ENCODE measurements at regions not wholly inside any gene's neighbourhood (a gene's known extent, or its start where the extent isn't known, plus 50 kb on each side); places are given as distances from the start of the nearest gene placed in this dataset.
"Not testable (repeated sequence)": the region's sequence is repeated elsewhere in the genome, so short reads cannot be mapped to it uniquely, and the experiment has no call there.

GRCh38 chr4:67394879-67395278 lies 150.4 kb downstream of the CENPC start:
- intact Hi-C loops (cut with micrococcal nuclease): no loop called here
- Mint-ChIP-seq H3K27me3 (no peaks in the 10 kb centered on the region), H3K4me3 (no peak overlapping the region), H3K9me3 (no peaks in the 10 kb centered on the region), H3K36me3 (ENCODE audit: low read depth) (no peaks in the 10 kb centered on the region), H3K27ac (no peak overlapping the region), H3K4me1 (ENCODE audit: low read depth) (no peaks in the 10 kb centered on the region)
- CTCF ChIA-PET: interaction anchor here (0.8 to 0.9 kb wide), 2 partner anchors 19 to 55 kb away, joined by 3 read pairs; no protein-coding TSS in a partner anchor
- ATAC-seq (no peak), DNase-seq (no peak)
- no peak for TF ChIP-seq CTCF (IDR thresholded peaks at IDR 0.05)
- POLR2A ChIA-PET: no interaction called here

DNA sequence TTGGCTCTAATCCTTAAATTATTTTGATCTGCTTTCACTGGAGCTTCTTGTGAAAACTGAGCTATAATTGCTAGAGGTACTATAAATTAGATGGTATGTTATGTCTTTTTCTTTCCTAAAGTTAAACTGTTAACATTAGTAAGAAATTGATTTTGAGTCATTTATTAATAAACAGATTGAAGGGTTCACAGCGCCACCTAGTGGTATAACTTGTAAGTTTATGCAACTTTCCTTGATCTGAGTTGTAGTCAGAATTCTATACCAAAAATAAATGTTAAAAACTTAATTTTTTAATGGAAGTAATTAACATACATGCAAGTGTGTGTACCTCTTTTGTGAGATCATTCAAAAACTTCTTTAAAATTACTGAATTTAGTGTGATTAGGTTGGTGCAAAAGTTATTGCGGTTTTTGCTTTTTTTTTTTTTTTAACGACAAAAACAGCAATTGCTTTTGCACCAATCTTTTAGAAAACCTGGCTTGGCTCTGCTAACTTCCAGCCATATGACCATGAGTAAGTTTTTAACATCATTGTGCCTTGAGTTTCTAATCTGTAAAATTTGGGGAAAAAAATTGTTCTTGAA lies 151.5 kb downstream of the CENPC start:
- no peaks in the 10 kb centered on the region for H3K36me3 Mint-ChIP-seq (ENCODE audit: low read depth)
- ATAC-seq (no peak), DNase-seq (peak; percentile 29)
- no peaks in the 10 kb centered on the region for H3K4me1 Mint-ChIP-seq (ENCODE audit: low read depth)
- POLR2A ChIA-PET: no interaction called here
- CTCF ChIA-PET: interaction anchor here (0.7 to 1.8 kb wide), 11 partner anchors 8 to 133 kb away, joined by 3 to 6 read pairs (median 3); no protein-coding TSS in a partner anchor
- intact Hi-C loops (cut with micrococcal nuclease): no loop called here
- H3K27me3 Mint-ChIP-seq: no peaks in the 10 kb centered on the region
- no peak overlapping the region for H3K27ac Mint-ChIP-seq
- H3K4me3 Mint-ChIP-seq: no peak overlapping the region
- H3K9me3 Mint-ChIP-seq: no peaks in the 10 kb centered on the region
- peak; percentile 84 for TF ChIP-seq CTCF (IDR thresholded peaks at IDR 0.05)

DNA sequence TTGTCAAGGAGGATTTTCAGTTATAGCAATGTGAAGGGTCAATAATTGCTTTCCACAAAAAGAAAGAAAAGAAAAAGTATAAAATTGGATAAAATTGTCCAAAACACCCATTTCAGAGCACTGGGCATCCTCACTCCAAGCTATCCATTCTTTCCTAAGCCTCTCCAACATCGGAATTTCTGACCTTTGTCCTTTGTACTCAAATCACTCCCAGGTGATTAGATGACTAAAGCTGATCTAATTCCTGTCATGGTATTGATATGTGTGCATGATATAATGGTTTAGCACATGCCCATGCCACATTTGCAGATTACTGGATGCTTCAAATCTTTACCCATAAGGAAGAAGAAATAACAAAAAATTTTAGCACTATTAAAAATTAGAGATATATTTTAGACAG lies 152.3 kb downstream of the CENPC start:
- Mint-ChIP-seq H3K36me3 (ENCODE audit: low read depth) (no peaks in the 10 kb centered on the region), H3K9me3 (no peaks in the 10 kb centered on the region), H3K27me3 (no peaks in the 10 kb centered on the region), H3K27ac (no peak overlapping the region), H3K4me3 (no peak overlapping the region), H3K4me1 (ENCODE audit: low read depth) (no peaks in the 10 kb centered on the region)
- ATAC-seq (no peak), DNase-seq (no peak)
- ChIA-PET POLR2A (no interaction called here), CTCF (interaction anchor here (0.7 to 1.8 kb wide), 12 partner anchors 9 to 133 kb away, joined by 3 to 6 read pairs (median 3); no protein-coding TSS in a partner anchor)
- intact Hi-C loops (cut with micrococcal nuclease): no loop called here
- TF ChIP-seq CTCF (IDR thresholded peaks at IDR 0.05): no peak

GRCh38 chr4:67381406-67381804 lies 163.9 kb downstream of the CENPC start:
- POLR2A ChIA-PET; H3K36me3 Mint-ChIP-seq (ENCODE audit: low read depth); H3K4me3 Mint-ChIP-seq; DNase-seq; intact Hi-C loops (cut with micrococcal nuclease); H3K27ac Mint-ChIP-seq; H3K27me3 Mint-ChIP-seq; H3K9me3 Mint-ChIP-seq; H3K4me1 Mint-ChIP-seq (ENCODE audit: low read depth); ATAC-seq; CTCF ChIA-PET: not testable (repeated sequence)

DNA sequence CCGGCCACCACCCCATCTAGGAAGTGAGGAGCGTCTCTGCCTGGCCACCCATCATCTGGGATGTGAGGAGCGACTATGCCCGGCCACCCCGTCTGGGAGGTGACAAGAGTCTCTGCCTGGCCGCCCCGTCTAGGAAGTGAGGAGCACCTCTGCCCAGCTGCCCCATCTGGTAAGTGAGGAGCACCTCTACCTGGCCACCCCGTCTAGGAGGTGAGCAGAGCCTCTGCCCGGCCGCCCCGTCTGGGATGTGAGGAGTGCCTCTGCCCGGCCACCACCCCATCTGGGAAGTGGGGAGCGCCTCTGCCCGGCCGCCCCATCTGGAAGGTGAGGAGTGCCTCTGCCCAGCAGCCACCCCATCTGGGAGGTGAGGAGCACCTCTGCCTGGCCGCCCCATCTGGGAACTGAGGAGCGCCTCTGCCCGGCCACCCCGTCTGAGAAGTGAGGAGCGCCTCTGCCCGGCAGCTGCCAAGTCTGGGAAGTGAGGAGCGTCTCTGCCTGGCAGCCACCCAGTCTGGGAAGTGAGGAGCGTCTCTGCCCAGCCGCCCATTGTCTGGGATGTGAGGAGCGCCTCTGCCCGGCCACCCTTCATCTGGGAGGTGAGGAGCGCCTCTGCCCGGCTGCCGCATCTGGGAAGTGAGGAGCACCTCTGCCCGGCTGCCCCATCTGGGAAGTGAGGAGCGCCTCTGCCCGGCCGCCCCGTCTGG lies 164.4 kb downstream of the CENPC start:
- ATAC-seq; intact Hi-C loops (cut with micrococcal nuclease); H3K27me3 Mint-ChIP-seq; H3K27ac Mint-ChIP-seq; DNase-seq; H3K4me1 Mint-ChIP-seq (ENCODE audit: low read depth); CTCF ChIA-PET; POLR2A ChIA-PET; H3K4me3 Mint-ChIP-seq; H3K9me3 Mint-ChIP-seq; H3K36me3 Mint-ChIP-seq (ENCODE audit: low read depth): not testable (repeated sequence)

DNA sequence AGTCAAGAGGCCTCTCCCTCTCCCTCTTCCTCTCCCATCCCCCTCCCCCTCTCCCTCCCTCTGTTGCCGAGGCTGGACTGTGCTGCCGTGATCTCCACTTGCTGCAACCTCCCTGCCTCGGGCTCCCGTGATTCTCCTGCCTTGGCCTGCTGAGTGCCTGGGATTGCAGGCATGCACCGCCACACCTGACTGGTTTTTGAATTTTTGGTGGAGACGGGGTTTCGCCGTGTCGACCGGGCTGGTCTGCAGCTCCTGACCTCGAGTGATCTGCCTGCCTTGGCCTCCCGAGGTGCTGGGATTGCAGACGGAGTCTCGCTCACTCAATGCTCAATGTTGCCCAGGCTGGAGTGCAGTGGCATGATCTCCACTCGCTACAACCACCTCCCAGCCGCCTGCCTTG lies 165.1 kb downstream of the CENPC start:
- intact Hi-C loops (cut with micrococcal nuclease): no loop called here
- Mint-ChIP-seq H3K27me3 (peaks cover 4% of the 10 kb centered on the region), H3K4me3 (no peak overlapping the region), H3K4me1 (ENCODE audit: low read depth) (no peaks in the 10 kb centered on the region), H3K27ac (no peak overlapping the region), H3K36me3 (ENCODE audit: low read depth) (no peaks in the 10 kb centered on the region), H3K9me3 (no peaks in the 10 kb centered on the region)
- no peak for ATAC-seq
- DNase-seq: no peak
- POLR2A ChIA-PET: interaction anchor here (0.6 kb wide), 1 partner anchor 50 kb away, joined by 3 read pairs; no protein-coding TSS in a partner anchor
- CTCF ChIA-PET: no interaction called here
- no peak for TF ChIP-seq CTCF (IDR thresholded peaks at IDR 0.05)

All from activated CD8-positive, alpha-beta T cell treated with anti-CD3 and anti-CD28 coated beads for 36 hours (primary cell).